ENCODE measurements at regions not wholly inside any gene's neighbourhood (a gene's known extent, or its start where the extent isn't known, plus 50 kb on each side); places are given as distances from the start of the nearest gene placed in this dataset.

DNA sequence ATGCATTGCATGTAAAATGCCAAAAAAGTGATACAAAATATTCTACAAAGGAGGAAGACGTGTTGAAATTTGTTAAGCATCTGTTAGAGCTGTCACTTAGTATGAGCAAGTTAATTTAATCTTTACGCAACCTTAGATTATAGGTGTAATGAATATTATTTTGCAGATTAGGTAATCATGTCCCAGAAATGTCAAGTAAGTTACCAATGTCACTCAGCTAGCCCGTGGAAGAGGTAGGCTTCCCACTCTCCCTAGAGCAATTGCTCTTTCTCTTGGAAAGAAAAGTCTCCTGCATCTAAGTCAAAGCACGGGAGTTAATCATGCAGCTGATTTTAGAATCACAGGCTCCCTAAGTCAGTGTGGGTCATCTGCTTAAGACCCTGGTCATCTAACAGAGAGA is 830.4 kb upstream of the IGFBP3 start:
- peak overlapping the region; percentile 19; the same call in 1 of the 2 replicates for H3K4ac ChIP-seq (ENCODE audit: low read depth, low read length)
- H3K9me1 ChIP-seq (ENCODE audit: insufficient read depth, low read length): peaks cover 11% of the 10 kb centered on the region
- H2BK5ac ChIP-seq (ENCODE audit: low read depth, low read length, poor library complexity, severe bottlenecking): peak overlapping the region; percentile 66
- H2BK15ac ChIP-seq (ENCODE audit: low read depth, low read length): no peak overlapping the region; the same call in 2 of the 3 replicates
- CTCF ChIA-PET: no interaction called here
- dilution Hi-C loops (cut with HindIII; ENCODE audit: low sequenced_read_pairs, unreplicated experiment) (no loop called here), in situ Hi-C loops (cut with MboI; ENCODE audit: low sequenced_read_pairs) (no loop called here), intact Hi-C loops (cut with micrococcal nuclease) (loop anchor here (5.0 to 10.0 kb wide), 2 partner anchors 607 to 829 kb away; partner anchors contain the start of gene IGFBP3)
- no peaks in the 10 kb centered on the region for H3K9me3 ChIP-seq (ENCODE audit: control insufficient read depth, insufficient read depth, low read length)
- peak overlapping the region; percentile 78; the same call in 1 of the 2 replicates for H3K18ac ChIP-seq (ENCODE audit: low read depth, low read length)
- H2AFZ ChIP-seq (replicated peaks; ENCODE audit: low read length, poor library complexity): no peak overlapping the region
- no peak overlapping the region for H3K23ac ChIP-seq (ENCODE audit: low read depth, low read length)
- peak overlapping the region; percentile 14 for H4K91ac ChIP-seq (ENCODE audit: insufficient read depth, low read depth, low read length)
- peak overlapping the region; percentile 40; the same call in 1 of the 2 replicates for H2BK20ac ChIP-seq (ENCODE audit: low read depth, low read length)
- H2BK120ac ChIP-seq (ENCODE audit: low read depth, low read length): peak overlapping the region; percentile 25; the same call in 1 of the 2 replicates
- peak overlapping the region; percentile 32; the same call in 1 of the 2 replicates for H2AK5ac ChIP-seq (ENCODE audit: low read depth, low read length)
- no peaks in the 10 kb centered on the region for H3K36me3 ChIP-seq (ENCODE audit: control insufficient read depth, insufficient read depth, low read length)
- H3K27ac ChIP-seq (ENCODE audit: insufficient read depth, low read length): no peak overlapping the region
- H3K4me1 ChIP-seq (ENCODE audit: control insufficient read depth, insufficient read depth, low read length): peaks cover 12% of the 10 kb centered on the region
- H3K56ac ChIP-seq (ENCODE audit: extremely low read depth, insufficient read depth, low read length): no peak overlapping the region
- no peaks in the 10 kb centered on the region for H3K27me3 ChIP-seq (ENCODE audit: control insufficient read depth, insufficient read depth, low read length)
- DNase-seq: no peak
- no peaks in the 10 kb centered on the region for H3K79me1 ChIP-seq (ENCODE audit: low read depth in 1 of 2, low read length in 2 of 2)
- WGBS, 2 experiments (ENCODE audit: extremely low coverage in 2 of 2, insufficient read length in 1 of 2): no CpG with 5 or more reads among the region's 4 CpGs
- H4K8ac ChIP-seq (ENCODE audit: low read depth in 2 of 2, low read length in 2 of 2): no peak overlapping the region
- H3K14ac ChIP-seq (replicated peaks; ENCODE audit: low read depth, low read length): no peak overlapping the region; the same call in 1 of the 2 replicates
- no peak overlapping the region for H3K4me3 ChIP-seq (ENCODE audit: insufficient read depth, low read depth, low read length)
- H4K20me1 ChIP-seq (ENCODE audit: insufficient read depth, low read length): no peaks in the 10 kb centered on the region
- H4K5ac ChIP-seq (ENCODE audit: low read depth, low read length): peak overlapping the region; percentile 45; the same call in 1 of the 2 replicates
- POLR2A ChIA-PET (ENCODE audit: unreplicated experiment): no interaction called here
- TF ChIP-seq POLR2A (IDR thresholded peaks at IDR 0.05; ENCODE audit: low read depth, low read length) (no peak), SMC3 (IDR thresholded peaks at IDR 0.05; ENCODE audit: low read depth, low read length) (no peak), ELK1 (IDR thresholded peaks at IDR 0.05; ENCODE audit: borderline replicate concordance, low read depth, low read length) (no peak), RFX5 (IDR thresholded peaks at IDR 0.05; ENCODE audit: low read depth, low read length) (no peak), MXI1 (IDR thresholded peaks at IDR 0.05; ENCODE audit: borderline replicate concordance, low read depth, low read length) (no peak), RAD21 (IDR thresholded peaks at IDR 0.05; ENCODE audit: low read length) (no peak), USF2 (IDR thresholded peaks at IDR 0.05; ENCODE audit: low read depth, low read length) (no peak)
- BruUV-seq (replicated peaks): no TSS peak
- no peak for ATAC-seq (ENCODE audit: low read depth)
- no peak overlapping the region for H3K4me2 ChIP-seq (ENCODE audit: low read depth, low read length)
- no peak overlapping the region for H2AK9ac ChIP-seq (replicated peaks; ENCODE audit: low read depth, low read length, poor library complexity)
- no peak overlapping the region for H3K9ac ChIP-seq (ENCODE audit: low read depth, low read length)

Measured in IMR-90 (cell line).